Lung (tissue), 11 donors: ENCODE measurements at regions not wholly inside any gene's neighbourhood (a gene's known extent, or its start where the extent isn't known, plus 50 kb on each side); places are given as distances from the start of the nearest gene placed in this dataset.
A peak's percentile ranks its signal among the peaks of the same experiment; 100 is the strongest.

Experiments used
- ATAC-seq: fragments of 200-7000 bp; cut with Tn5 transposase; one replicate; pipeline ENCODE4 v1.9.1; 2020; ENCODE audit warnings: moderate number of reproducible peaks; ENCODE audit not compliant: insufficient read depth, low FRiP score
- DNase-seq, 3 donors: peaks; one replicate each; pipeline ENCODE4 v3.0.0-alpha.2; 2013 to 2017
- H3K27ac ChIP-seq, 2 donors: one replicate each; pipeline ENCODE4 v1.5.1; 2013; ENCODE audit warnings: mild to moderate bottlenecking in 2 of 2, moderate library complexity in 2 of 2, control low read depth in 1 of 2, inconsistent platforms in 1 of 2, low read depth in 1 of 2, low read length in 1 of 2
- H3K27me3 ChIP-seq, 3 donors: one replicate each; pipeline ENCODE4 v1.5.1; 2013; ENCODE audit warnings: low read length in 2 of 3; ENCODE audit not compliant: control insufficient read depth in 3 of 3, insufficient read depth in 3 of 3
- H3K36me3 ChIP-seq, 4 donors: one replicate each; pipeline ENCODE4 v1.5.1; 2013; ENCODE audit warnings: low read length in 4 of 4, mild to moderate bottlenecking in 1 of 4, moderate library complexity in 1 of 4; ENCODE audit not compliant: control insufficient read depth in 4 of 4, insufficient read depth in 4 of 4
- H3K4me1 ChIP-seq, 5 donors: one replicate each; pipeline ENCODE4 v1.5.1; 2013; ENCODE audit warnings: low read length in 5 of 5, mild to moderate bottlenecking in 2 of 5, moderate library complexity in 1 of 5; ENCODE audit not compliant: control insufficient read depth in 5 of 5, insufficient read depth in 5 of 5
- H3K4me3 ChIP-seq: one replicate; pipeline ENCODE4 v1.5.1; 2013; ENCODE audit warnings: mild to moderate bottlenecking, control low read depth, moderate library complexity
- H3K9ac ChIP-seq, 2 donors: one replicate each; pipeline ENCODE4 v1.5.1; 2013; ENCODE audit warnings: low read length in 2 of 2, control low read depth in 1 of 2; ENCODE audit not compliant: insufficient read depth in 1 of 2
- H3K9me3 ChIP-seq, 4 donors: one replicate each; pipeline ENCODE4 v1.5.1; 2013; ENCODE audit warnings: low read length in 3 of 4, mild to moderate bottlenecking in 1 of 4, moderate library complexity in 1 of 4; ENCODE audit not compliant: control insufficient read depth in 4 of 4, insufficient read depth in 3 of 4
- CTCF ChIP-seq: IDR thresholded peaks from 2 replicates; pipeline ENCODE4 v1.5.1; 2012; ENCODE audit warnings: mild to moderate bottlenecking; ENCODE audit errors: control extremely low read depth, extremely low read depth
- WGBS, 2 donors: extraction: QIAGEN DNeasy Blood & Tissue Kit; methylation state at CpG; one replicate each; pipeline ENCODE4 v1.1.7; 2013; 5-methylcytosine and 5-hydroxymethylcytosine counted together
- donor health status: control.
- donor health status: control.
- donor health status: Bipolar disorder and iron deficiency.
- donor health status: healthy.
- donor health status: DM: yes; HTN: yes; CAD: no.

- Histone ChIP-seq H3K9ac (no peak overlapping the region), H3K4me1 (peaks cover 0 to 4% (median 0%) of the 10 kb centered on the region in 5 donors), H3K4me3 (no peak overlapping the region), H3K27me3 (peaks cover 0 to 8% (median 0%) of the 10 kb centered on the region in 3 donors), H3K9me3 (peaks cover 0 to 3% (median 0%) of the 10 kb centered on the region in 4 donors), H3K27ac (no peak overlapping the region), H3K36me3 (no peaks in the 10 kb centered on the region)
- 71 to 83% methylated on average over 2 of the region's 2 CpGs for whole genome bisulfite sequencing, 2 donors
- ATAC-seq (no peak), DNase-seq (no peak)
- TF ChIP-seq CTCF: no peak
Observed at GRCh38 chr2:150264442-150264841, 223.0 kb downstream of the RND3 start.

GRCh38 chr2:150261691-150262090, 225.8 kb downstream of the RND3 start:
- Histone ChIP-seq H3K36me3 (no peaks in the 10 kb centered on the region), H3K9ac (no peak overlapping the region), H3K4me3 (no peak overlapping the region), H3K9me3 (peaks cover 0 to 3% (median 0%) of the 10 kb centered on the region in 4 donors), H3K4me1 (peaks cover 0 to 16% (median 4%) of the 10 kb centered on the region in 5 donors), H3K27me3 (peaks cover 0 to 3% (median 0%) of the 10 kb centered on the region in 3 donors), H3K27ac (no peak overlapping the region)
- ATAC-seq (no peak), DNase-seq (no peak)
- WGBS, 2 donors: 82 to 87% methylated on average over 2 of the region's 2 CpGs
- TF ChIP-seq CTCF: no peak

- H3K9me3 ChIP-seq: peaks cover 0 to 3% (median 0%) of the 10 kb centered on the region in 4 donors
- no peaks in the 10 kb centered on the region for H3K36me3 ChIP-seq
- TF ChIP-seq CTCF: no peak
- H3K27ac ChIP-seq: no peak overlapping the region
- 84 to 91% methylated on average over 1 of the region's 1 CpG for WGBS, 2 donors
- H3K27me3 ChIP-seq: no peaks in the 10 kb centered on the region
- H3K4me1 ChIP-seq: peaks cover 0 to 27% (median 13%) of the 10 kb centered on the region in 5 donors
- no peak overlapping the region for H3K9ac ChIP-seq
- ATAC-seq (no peak), DNase-seq (peak; percentile 44 to 75 (median 56))
- no peak overlapping the region for H3K4me3 ChIP-seq
Observed at GRCh38 chr2:150260636-150261035, 226.8 kb downstream of the RND3 start.

- TF ChIP-seq CTCF: no peak
- 94 to 100% methylated on average over 1 of the region's 1 CpG for WGBS, 2 donors
- DNase-seq (no peak), ATAC-seq (no peak)
- Histone ChIP-seq H3K4me3 (no peak overlapping the region), H3K4me1 (peaks cover 0 to 32% (median 15%) of the 10 kb centered on the region in 5 donors), H3K36me3 (no peaks in the 10 kb centered on the region), H3K27ac (no peak overlapping the region), H3K27me3 (no peaks in the 10 kb centered on the region), H3K9ac (no peak overlapping the region), H3K9me3 (peaks cover 0 to 3% (median 0%) of the 10 kb centered on the region in 4 donors)
Observed at GRCh38 chr2:150259746-150260145, 227.7 kb downstream of the RND3 start.
